ENCODE measurements at regions not wholly inside any gene's neighbourhood (a gene's known extent, or its start where the extent isn't known, plus 50 kb on each side); places are given as distances from the start of the nearest gene placed in this dataset.

DNA sequence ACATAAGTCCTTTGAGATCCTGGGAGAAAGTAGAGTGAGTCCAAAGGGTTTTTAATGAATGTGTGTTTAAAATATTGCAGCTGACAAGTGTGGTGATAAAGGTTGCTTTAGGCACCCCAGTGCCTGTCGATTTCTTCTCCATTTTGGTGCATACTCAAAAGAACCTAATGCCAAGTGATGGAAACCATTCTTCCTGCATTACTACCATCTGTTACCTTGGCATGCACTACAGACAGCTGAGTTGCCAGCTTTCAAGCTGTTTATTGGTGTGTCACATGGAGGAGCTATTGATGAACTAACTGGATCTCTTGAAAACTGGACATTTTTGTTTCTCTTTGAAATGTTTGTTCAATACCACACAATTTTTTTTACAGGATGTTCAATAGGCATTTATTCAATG, 350.0 kb downstream of the AKAIN1 start:
- no peak for DNase-seq

DNA sequence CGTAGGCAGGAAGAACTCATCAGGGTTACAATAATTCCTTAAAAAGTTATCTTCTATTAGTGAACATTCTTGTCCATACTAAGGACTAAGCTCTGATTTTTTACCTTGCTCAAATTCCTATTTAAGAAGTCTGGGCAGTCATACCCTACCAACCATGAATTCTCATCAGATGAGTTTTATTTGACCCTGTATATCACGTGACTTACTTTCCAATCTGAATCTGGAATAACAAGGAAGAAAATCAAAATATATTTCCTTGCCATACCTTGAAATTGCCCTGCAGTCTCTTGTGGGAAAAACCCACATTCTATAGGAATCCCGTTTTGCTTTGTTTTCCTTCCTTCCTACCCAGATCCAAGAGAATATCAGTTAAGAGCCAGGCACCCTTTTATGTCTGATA, 352.7 kb downstream of the AKAIN1 start:
- DNase-seq, result no peak

DNA sequence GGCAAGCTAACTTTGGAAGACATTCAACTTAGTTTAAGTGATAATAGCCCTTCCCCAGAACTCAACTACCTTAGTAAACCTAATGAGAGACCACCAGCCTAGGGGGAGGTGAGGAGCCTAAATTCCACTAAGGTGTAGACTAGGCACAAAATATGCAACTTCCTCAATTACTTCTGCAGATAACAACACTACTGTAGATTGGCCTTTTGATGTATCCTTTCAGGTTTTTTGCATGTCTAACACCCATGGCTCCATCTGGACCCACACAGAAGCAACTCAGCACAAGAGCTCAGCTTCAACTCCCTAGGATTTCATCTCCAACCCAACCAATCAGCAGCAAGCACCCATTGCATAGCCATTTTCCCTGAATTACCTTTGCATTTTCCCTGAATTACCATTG, 353.3 kb downstream of the AKAIN1 start:
- no peak for DNase-seq

DNA sequence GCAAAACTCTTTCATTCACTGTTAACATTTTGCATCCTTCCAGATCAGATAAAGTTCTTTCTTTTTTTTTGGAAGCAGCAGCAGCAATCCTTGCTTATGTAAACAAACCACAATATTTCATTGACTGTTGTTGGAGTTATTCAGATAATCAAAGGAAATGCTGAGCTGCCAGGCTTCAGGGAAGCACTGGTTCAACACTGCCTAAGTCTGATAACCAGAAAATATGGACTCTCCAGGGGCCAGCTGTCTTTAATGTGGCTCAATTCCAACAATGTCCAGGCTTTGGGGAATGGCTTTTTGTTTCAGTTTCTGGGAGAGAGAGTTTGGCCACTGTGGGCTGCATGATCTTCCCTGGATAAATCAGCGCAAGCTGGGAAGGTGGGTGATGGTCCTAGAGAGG, 354.3 kb downstream of the AKAIN1 start:
- no peak for DNase-seq

DNA sequence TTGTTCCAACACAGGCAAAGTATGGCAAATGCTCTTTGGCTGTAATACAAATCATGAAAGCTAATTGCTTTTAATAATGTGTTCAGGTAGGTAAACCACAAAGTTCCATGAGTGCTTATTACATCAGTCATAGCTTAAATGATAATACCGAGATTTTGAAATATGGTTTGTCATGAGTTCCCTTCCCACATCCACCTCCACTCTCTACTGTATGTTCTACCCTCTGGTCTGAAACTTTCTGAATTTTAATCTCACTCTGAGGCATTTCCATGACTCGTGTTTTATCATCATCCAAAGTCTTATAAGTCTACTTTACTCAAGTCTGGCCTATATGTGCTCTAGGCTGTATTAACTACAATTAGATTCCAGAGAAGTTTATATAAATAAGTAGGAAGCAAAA, 354.8 kb downstream of the AKAIN1 start:
- no peak for DNase-seq

DNA sequence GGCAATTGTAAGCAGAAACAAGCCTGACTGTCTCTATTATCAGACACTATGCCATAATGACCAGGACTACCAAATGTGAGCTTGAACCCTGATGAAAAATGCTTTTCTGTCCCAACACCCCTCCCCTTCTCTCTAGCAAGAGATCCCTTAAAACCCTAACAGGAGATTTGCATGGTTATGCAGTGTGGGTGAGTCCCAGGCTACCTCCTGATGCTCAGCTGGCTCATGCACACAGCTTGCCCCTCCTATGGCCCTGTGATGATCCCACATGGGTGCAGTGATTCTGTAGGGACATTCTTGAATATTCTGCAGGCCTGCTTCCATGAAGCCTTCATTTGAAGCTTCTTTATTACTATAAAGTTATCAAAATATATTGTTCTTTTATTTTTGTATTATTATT, 357.4 kb downstream of the AKAIN1 start:
- no peak for DNase-seq

DNA sequence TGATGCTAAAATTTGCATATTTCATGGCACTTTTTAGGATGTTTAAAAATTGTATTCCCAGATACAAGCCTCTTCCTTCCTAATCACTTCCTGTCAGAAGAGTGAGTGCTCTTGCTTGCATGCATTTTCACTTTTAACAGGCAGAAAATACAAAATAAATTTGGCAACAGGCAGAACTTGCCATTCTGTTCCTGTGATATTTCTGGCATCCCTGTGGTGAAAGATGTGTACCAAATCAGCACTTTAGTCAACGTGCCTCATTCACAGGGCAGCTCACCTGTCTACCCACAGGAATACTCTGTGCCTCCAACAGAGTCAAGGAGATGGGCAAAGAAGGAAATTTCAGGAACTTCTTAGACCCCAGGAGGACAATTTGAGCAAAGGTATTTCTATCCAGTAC, 360.9 kb downstream of the AKAIN1 start:
- no peak for DNase-seq

DNA sequence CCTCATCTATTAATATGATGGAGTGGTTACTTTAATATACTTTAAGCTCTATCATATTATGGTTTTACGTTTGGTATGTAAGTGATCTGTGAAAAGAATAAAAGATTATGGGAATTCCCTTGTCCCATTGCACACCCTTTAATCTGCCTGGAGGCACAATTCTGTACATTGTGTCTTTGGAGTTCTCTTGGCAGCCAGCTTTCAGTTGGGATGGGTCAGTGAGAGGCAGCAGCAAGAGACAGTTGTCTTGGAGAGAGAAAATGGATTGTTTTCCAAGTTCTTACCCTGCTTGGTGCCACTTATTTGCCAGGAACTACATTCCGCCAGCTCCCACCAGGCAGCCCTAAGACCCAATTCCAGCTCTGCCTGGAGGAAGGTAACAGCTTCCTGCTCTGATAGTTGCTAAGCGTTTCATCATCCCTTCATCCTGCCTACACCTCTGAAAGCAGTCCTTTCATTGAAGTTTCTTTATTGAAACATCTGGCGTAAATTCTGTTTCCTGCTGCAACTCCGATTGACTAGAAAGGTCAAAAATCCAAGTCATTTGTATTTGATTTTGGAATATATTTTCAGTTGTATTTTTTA, 365.2 kb downstream of the AKAIN1 start:
- DNase-seq, result no peak

DNA sequence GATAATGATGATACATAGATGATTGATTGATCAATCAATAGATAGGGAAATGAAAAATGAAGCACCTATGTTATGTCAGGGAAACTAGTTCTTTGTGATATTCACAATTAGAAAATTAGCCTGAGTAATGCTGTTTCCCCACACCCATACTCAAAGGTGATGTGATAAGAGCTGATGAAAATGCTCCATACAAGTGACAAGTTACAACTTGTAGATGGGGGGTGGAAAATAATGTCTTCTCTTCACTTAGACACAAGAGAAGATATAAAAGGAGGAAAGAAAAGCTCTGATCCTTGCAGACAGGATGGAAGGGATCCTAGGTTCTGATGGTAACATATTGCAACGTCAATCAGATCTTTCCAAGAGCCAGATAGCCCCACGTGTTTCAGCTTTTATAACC, 365.9 kb downstream of the AKAIN1 start:
- DNase-seq, result no peak

DNA sequence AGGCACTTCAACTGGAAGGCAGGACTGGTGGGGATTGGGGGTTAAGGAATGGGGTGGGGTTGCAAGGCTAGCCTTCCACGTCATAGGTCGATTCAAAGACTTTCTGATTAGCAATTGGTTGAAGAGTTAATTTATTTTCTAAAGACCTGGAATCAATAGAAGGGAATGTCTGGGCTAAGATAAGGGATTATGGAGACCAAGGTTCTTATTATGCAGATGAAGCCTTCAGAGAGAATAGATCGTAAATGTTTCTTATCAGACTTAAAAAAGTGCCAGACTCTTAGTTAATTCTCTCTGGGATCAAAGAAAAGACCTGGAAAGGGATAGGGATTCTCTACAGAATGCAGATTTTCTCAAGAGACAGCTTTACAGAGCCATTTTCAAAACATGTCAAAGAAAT, 368.0 kb upstream of the DLGAP1 start:
- DNase-seq, result no peak

DNA sequence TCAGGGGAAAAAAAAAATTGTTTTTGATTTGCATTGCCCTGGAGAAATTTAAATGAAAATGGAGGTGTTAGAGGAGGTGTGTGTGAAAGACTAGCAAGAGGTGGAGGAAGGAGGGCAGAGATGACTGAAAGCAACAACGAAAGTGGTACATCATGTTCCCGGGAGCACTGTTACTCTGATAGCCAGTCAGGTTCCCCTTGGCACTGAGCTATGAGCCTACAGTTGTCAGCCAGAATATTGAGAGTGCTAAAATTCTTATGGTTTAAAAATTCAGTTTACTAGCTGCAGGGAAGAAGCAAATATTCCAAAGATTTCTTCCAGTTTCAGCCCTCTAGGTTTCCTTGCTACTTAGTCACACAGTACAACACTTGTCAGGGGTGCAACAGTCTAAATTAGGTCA, 366.7 kb upstream of the DLGAP1 start:
- no peak for DNase-seq

DNA sequence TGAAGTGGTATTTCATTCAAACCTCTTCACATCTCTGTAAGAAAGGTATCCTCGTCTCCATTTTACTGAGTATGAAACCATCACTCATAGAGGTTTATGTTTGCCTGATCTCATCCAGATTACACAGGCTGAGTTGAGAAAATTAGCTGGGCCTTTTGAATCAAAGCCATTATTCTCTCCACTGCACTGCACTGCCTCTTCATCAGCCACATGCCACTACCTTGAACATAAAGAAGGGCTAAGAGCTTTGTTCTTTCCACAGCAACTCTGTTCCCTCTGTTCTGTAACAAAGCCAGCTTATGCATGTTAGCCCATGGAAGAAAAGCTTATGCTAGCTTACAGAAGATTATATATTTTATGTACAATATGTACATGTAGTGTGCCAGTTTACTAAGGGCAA, 362.6 kb upstream of the DLGAP1 start:
- DNase-seq, result no peak

DNA sequence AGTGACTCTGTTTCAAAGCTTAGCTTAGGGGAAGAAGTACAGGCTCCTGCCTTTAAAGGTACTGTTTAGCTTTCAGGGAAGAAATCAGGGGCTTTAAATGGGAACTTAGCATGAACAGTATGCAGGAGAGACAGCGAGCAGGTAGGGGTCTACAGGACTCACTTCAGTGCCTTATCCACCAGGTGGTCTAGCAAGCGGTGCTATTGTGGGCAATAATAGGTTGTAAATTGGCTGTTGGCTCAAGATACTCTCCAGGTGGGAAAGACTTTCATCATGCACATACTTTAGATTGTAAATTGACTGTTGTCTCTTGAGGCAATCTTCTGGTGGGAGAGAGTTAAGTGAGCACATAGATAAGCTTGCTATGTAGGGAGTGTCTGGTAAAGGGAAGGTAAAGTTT, 358.6 kb upstream of the DLGAP1 start:
- no peak for DNase-seq

DNA sequence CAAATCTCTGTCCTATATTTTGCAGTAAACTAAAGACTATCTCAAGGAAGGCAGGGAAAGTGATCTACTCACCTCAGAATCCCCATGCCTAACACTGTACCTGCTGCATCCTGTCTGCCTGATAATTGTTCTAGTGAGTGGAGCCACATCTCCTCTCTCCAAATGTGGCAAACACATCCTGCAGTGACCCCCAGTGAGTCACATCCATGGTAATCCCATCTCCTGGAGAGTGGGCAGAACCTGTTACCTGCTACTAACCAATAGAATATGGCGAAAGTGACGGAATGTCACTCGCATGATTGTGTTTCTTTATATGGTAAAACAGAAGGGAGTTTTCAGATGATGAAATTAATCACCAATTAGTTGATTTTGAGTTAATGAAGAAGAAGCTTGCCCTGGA, 353.8 kb upstream of the DLGAP1 start:
- no peak for DNase-seq

DNA sequence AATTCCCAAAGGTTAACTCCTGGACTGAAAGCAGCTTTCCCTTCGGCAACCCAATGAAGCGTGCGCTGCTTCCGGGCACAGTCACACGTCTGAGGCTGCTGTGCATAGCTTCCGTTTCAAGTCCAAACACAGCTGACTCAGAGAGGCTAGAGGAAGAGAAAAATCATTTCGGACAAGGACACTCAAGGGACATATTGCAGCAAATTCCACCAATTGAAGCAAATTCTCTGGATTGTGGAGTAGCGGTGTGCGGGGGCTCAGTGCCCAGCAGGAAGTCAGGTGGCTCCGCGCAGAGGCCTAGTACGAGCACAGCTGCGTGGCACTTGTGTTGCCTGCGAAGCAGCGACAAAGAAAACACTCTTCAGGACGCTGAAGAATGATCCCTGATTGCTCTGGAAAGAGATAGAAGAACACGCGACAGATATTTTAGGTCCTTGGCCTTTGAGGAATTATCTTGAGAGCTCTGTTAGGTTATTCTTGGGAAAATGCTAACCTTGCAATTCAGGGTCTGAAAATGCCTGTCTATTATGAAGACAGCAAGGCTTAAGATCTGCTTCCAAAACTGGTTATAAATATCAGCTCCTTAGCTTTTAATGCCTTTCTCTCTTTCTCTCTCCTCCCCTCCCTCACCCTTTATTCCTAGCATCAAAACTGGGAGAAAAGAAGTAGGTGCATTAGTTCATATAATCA, 352.6 kb upstream of the DLGAP1 start:
- no peak for DNase-seq

DNA sequence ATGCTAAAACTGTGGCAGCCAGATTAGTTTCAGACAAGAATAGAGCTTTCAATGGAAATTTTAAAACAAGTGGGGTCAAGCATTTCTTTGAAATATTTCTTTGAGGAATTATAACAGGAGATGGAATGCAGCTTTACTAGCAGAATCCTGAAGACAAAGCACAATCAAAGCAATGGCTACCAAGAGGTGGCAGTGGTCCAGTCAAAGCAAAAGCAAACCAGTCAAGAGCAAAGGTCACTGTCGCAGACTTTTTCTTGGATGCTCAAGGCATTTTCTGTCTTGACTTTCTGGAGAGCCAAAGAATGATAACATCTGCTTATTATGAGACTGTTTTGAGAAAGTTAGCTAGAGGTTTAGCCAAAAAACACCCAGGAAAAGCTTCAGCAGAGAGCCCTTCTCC, 351.2 kb upstream of the DLGAP1 start:
- DNase-seq, result no peak

DNA sequence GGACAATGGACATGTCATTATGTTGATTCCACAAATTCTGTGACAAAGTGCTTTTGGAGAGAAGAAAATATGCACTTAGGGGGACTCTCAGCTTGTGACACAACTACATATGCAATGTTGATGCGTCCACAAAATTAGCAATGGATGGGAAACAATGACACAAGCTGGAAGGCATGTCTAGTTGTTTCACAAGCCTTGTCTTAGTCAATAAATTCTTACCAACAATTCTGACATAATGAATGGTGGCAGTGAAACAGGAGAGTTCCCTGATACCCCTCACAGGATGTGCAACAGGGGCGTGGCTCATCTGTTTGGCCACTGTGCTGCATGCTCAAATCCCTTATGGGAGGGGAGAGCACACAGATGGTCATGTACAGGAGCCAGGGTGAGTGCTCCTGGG, 347.2 kb upstream of the DLGAP1 start:
- DNase-seq, result no peak

DNA sequence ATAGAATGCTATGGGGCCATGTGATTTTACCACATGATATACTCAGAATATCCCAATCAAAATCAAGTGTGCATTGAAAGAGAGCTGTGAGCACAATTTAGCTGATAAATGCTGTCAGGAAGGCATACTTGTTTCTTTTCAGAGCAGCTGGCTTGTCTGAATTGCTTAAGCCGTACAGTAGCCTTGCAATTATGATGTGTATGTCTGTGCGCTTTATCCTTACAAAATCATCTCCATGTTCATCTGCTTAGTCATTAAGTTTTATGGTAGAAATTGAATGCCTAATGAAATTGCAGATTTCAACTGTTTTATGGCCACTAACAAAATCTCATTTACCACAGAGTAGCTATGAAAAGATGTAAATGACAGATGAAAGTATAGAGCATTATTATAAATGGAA, 346.0 kb upstream of the DLGAP1 start:
- DNase-seq, result no peak

DNA sequence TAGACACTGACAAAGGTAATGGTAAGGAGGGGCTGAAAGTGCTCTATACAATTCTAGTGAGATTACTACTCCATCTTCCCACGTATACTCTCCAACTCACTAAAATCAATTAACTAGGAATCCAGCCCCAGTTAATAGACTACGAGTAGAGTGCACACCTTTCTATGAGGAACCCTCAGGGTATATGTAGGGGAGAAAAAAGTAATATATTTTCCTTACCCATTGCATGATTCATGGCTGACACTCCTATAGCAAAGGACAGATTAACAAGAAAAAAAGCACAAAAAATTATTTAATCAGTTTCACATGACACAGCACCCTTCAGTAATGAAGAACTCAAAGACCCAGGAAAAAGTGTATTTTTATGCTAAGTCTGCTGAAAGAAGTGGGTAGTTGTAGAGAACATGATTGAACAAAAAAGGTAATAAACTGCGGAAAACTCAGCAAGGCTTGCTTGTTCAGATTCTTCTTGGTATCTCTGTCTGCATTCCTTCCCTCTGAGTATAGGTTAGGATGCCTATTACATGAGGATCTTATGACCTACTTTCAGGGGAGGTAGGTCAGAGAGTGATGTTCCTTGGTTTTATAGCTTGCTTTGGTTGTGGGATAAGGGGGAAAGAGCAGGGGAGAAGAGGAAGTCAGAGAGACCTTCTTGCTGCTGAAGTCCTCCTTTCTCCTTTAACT, 342.0 kb upstream of the DLGAP1 start:
- DNase-seq, result no peak

DNA sequence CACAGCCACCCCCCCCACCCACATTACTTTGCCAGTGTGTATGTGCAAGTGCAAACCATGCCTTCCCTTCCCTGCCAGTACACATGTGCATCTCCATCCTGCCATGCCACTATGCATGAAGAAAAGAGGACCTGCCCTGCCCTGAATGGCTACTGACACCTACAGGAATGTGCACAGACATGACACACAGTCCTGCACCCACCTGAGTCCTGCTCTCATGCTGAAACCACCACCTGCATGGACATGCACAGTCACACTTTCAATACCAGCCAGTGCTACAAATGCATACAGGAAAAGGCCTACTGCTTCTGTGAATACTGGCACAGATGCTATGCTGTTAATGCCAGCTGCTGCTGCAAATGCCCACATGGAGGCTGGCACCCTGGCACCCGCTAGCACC, 334.4 kb upstream of the DLGAP1 start:
- DNase-seq, result no peak

DNA sequence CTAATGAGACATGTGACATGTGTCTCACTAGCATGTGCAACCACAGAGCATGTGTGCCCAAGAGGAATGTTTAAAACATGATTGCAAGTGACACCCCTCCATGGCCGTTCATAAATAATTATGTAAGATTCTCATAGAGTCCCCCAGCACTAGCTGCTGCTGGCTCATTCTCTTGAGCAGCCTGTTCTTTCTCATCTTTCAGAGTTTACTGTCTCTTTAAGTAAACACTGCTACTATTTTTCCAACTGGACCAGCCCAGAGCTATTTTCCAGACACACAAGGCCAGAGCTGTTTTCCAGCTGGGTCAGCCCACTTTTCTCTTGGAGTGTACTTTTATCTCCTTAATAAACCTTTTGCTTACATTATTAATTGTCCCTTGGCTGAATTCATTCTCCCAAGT, 326.8 kb upstream of the DLGAP1 start:
- DNase-seq, result no peak

DNA sequence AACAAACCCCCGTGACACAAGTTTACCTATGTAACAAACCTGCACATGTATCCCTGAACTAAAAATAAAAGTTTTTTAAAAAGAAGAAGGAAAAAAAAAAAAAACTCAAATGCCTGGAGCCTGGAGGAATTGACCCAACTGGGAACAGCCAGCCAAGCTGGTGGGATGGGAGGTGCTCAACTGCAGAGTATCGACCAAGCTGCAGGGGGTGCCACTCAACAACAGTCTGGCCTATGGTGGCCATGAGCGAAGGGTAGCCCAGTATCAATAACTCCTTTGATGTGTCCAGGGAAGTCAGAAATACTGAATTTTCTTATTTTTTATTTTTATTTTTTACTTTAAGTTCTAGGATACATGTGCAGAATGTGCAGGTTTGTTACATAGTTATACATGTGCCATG, 310.3 kb upstream of the DLGAP1 start:
- DNase-seq, result no peak

DNA sequence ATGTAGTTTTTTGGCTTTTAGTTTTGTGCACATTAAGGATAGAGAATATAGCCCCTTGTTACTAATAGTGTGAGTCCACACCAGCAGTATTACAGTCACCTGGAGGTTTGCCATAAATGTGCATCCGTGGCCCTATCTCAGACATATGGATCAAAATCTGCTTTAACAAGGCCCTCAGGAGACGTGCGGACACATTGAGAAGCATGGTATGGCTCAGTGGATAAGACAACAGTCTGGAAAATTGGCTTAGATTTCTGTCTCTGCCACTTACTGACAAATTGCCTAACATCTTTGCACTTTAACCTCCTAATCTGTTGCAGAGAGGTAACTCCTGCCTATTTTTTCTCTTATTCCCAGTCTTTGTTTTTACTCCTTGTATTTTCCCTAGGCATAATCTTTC, 307.2 kb upstream of the DLGAP1 start:
- DNase-seq, result no peak

DNA sequence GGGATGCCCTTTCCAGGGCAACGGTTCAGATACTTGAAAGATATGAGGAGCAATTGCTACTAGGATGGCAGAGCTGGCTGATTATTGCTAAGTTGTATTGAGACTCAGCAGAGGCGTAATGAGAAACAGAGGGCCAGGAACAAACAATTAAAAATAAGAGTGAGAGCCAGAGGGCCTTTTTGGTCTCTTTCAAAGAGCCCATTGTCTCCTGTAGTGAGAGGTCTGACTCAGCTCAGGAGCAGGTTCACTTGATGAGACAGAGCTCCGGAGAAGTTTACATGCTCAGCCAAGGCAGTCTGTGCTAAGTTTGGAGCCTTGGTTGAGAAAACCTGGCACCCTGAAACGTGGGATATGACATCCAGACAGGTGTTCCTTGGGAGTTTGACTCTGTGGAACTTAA, 303.9 kb upstream of the DLGAP1 start:
- DNase-seq, result no peak

DNA sequence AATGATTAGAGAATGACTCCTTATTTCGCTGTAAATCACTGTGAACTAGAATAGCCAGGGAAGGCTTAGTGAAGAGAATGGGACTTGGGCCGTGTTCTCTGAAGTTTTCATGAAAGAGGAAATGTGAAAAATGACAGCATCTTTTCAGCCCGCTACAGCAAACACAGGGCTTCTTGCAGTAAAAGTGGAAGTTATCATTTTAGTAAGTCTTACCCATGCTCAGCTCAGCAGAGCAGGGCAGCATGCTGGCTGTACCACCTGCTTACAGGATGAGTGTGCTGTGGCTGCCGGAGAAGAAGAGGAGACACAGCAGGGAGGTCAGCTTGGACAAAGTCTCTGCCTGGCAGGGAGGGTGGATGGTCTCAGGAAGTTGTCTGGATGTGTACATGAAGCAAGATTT, 300.7 kb upstream of the DLGAP1 start:
- DNase-seq, result no peak

Data from activated naive CD4-positive, alpha-beta T cell (primary cell).